ENCODE measurements at regions not wholly inside any gene's neighbourhood (a gene's known extent, or its start where the extent isn't known, plus 50 kb on each side); places are given as distances from the start of the nearest gene placed in this dataset.
"Not testable (repeated sequence)": the region's sequence is repeated elsewhere in the genome, so short reads cannot be mapped to it uniquely, and the experiment has no call there.

DNA sequence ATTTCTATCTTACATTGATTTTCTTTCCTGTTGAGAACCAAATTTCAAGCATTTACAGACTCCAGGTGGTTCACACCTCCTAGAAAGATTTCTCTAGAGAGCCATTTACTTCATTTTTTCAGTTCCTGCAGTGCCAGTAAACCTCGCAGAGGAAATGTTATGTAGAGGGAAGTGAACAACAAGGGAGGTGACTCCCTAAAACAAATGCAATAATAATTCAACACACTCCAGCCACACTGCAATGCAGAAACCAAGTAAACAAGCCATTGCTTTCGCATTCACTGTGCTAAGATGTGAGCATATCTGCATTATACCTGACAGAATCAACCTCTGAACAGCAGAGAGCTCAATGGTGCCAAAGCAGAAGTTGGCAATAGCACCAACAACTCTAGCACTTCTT, 215.1 kb downstream of the RBM26 start:
- DNase-seq, result no peak

- DNase-seq, result no peak
Measured at GRCh38 chr13:79187917-79188690, 218.0 kb downstream of the RBM26 start.

GRCh38 chr13:79185580-79185979, 220.5 kb downstream of the RBM26 start:
- no peak for DNase-seq

- DNase-seq, result no peak
Measured at GRCh38 chr13:79183231-79183630, 222.8 kb downstream of the RBM26 start.

DNA sequence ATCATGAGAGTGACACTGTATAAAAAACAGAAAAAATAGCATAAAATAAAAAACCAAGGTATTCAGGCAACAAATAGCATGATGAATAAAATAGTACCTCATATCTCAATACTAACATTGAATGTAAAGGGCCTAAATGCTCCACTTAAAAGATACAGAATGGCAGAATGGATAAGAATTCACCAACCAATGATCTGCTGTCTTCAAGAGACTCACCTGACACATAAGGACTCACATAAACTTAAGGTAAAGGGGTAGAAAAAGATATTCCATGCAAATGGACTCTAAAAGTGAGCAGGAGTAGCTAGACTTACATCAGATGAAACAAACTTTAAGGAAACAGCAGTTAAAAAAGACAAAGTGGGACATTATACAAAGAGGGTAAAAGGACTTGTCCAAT, 232.4 kb downstream of the RBM26 start:
- DNase-seq, result not testable (repeated sequence)

DNA sequence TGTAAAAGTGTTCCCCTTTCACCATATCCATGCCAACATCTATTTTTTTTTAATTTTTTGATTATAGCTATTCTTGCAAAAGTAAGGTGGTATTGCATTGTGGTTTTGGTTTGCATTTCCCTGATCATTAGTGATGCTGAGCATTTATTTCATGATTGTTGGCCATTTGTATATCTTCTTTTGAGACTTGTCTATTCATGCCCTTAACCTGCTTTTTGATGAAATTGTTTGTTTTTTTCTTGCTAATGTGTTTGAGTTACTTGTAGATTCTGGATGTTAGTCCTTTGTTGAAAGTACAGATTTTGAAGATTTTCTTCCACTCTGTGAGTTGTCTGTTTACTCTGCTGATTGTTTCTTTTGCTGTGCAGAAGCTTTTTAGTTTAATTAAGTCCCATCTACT, 233.1 kb downstream of the RBM26 start:
- DNase-seq, result not testable (repeated sequence)

GRCh38 chr13:79171141-79172061, 234.7 kb downstream of the RBM26 start:
- no peak for DNase-seq

DNA sequence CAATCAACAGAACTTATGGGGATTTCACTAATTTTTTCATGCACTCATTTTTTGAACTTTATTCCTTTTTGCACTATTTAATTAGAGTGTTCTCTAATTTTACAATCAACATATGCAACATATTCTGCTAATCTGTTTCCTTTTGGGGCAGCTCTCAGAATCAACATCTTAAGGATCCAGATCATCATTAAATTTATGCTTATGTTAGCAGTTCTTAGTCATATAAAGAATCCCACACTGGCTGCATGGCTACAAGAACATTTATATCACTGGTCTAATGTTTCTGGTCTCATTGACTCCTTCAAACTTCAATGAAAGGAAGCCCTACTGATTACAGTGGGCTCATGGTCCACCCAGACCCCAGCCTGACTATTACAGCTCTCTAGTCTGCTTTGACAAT, 245.2 kb downstream of the RBM26 start:
- no peak for DNase-seq

- DNase-seq, result no peak
Measured at GRCh38 chr13:79155883-79156282, 250.2 kb downstream of the RBM26 start.

- no peak for DNase-seq
Measured at GRCh38 chr13:79149210-79149609, 256.8 kb downstream of the RBM26 start.

- no peak for DNase-seq
Measured at GRCh38 chr13:79141082-79141481, 265.0 kb downstream of the RBM26 start.

- DNase-seq, result no peak
Measured at GRCh38 chr13:79128158-79128557, 277.9 kb downstream of the RBM26 start.

GRCh38 chr13:79126706-79127105, 279.3 kb downstream of the RBM26 start:
- DNase-seq, result no peak

DNA sequence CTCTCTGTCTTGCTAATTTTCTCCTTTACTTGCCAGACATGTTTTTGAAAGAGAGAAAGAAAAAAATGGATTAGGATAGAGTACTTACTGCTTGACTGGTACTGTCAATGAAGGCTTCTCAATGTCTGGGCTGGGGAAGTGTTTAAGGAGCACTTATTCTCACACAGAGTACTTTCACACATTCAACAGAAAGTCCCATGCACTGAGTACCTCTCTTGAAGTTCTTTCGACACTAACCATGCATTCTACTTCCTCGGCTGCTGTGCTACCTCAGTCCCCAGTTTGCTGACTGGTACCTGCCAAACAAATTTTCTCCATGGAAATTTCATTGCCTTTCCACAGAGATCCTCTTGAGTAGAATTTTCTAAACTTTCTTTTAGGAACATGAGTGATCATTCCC, 281.9 kb downstream of the RBM26 start:
- no peak for DNase-seq

DNA sequence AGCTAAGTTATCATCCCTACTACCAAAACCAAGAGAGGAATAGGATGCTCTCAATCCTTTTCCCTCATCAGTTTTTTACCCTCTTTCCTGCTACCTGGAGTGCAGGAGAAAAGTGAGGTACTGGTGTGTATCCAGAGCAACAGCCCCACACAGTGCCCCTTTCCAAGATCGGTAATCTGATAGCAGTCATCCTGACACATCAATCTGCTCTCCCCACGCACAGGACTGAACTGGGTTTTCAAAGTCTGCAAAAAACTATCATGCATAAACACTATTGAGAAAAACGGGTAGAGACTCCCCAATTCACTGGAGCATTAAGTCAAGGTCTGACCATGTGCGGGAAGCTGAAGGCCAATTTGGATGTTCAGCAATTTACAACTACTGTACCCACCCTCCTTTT, 284.8 kb downstream of the RBM26 start:
- no peak for DNase-seq

- DNase-seq, result no peak
Measured at GRCh38 chr13:79119578-79120107, 286.4 kb downstream of the RBM26 start.

DNA sequence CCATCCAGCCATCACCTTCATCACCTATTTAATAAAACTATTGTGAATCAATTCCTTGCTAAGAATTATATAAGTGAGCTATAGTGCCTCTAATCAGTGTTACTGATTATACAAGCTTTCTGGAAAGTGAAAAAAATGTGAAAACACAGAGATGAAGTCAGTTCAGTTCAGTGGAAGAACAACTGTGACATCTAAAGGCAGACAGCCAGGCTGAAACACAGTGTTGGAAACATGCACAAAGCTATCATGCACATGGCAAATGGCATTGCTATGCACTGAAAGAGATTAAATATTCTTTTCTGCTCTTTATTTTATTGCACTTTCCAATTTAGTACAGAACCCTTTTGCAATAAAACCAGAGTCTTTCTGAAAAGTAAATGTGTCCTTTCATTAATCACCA, 294.0 kb downstream of the RBM26 start:
- no peak for DNase-seq

DNA sequence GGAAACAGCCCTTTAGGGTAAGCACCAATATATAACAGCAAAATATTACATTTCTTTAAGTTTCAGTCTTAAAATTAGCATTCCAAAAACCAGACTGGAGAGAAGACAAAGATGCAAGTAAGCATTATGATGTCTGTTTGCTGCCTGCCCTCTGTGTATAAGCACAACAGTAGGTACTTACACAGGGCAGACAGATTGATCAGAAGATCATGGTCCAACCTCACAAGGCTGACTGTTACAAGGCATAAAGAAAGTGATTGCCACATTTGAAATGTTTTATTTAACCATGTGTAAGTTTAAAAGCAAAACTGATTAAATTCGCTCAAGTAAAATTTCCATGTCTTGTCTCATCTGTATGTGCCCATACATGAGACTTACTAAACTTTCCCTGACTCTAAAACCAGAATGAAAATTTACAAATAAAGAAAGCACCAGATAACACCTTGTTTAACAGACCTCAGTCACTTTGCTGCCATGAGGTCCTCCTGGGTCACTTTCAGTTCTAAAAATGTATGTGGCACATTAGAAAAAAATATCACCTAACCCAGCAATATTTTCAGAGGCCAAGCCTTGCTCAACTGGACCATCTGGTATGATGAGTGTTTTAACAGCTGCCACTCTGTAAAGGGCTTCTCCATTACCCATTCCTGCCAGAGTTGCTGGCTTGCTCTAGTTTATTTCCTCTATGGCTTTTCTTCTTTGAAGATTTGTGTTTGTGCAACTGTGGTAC, 297.0 kb downstream of the RBM26 start:
- DNase-seq, result no peak

DNA sequence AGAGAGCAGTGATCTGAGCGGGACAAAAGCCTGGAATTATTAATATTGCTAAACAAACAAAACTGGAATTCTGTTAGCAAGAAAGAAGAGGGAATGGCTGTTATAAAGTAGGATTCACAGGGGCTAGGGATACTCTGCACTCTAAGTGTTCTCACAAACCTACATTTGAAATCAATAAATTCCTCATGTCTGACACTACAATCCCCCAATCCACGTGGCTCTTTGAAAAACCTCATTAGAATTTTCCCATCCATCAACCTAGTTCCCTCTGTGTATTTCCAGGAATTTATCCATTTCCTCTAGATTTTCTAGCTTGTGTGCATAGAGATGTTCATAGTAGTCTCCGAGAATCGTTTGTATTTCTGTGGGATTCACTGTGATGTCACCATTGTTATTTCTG, 307.5 kb downstream of the RBM26 start:
- DNase-seq, result no peak

- DNase-seq, result no peak
Measured at GRCh38 chr13:79097201-79097600, 308.9 kb downstream of the RBM26 start.

DNA sequence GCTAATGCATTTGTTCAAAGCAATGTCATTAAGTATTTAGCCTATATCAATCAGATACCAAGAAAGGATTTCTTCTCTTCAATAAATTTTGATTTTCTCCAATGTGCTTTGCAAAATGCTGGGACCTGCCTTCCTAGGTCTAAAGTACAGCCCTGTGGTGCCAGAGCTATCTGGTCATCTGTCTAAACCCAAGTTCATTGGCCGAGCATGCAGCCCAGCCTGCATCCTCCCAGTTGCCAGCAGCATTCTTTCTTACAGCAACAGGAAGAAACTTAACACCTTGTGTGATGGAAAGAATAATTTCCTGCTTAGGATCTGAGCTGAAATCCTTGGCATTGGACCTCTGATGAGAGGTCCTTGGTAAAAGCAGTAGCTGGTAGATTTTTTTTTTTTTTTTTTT, 310.0 kb downstream of the RBM26 start:
- no peak for DNase-seq

Data from nucleus accumbens (tissue), 56 donors.